Endodermal cell (in vitro differentiated cells): ENCODE measurements at regions not wholly inside any gene's neighbourhood (a gene's known extent, or its start where the extent isn't known, plus 50 kb on each side); places are given as distances from the start of the nearest gene placed in this dataset.

ENCODE experiments used
- DNase-seq: peaks from one replicate; pipeline ENCODE4 v3.0.0-alpha.2; 2017
- H3K27ac ChIP-seq: 2 replicates; pipeline ENCODE4 v1.5.1; 2013; ENCODE audit warnings: mild to moderate bottlenecking, low read depth, low read length, moderate library complexity
- H3K27me3 ChIP-seq: 2 replicates; pipeline ENCODE4 v1.6.1; 2013; ENCODE audit warnings: mild to moderate bottlenecking, low read length, moderate library complexity; ENCODE audit not compliant: insufficient read depth, control insufficient read depth, poor library complexity, severe bottlenecking
- H3K36me3 ChIP-seq: 2 replicates; pipeline ENCODE4 v1.7.0; 2013; ENCODE audit warnings: mild to moderate bottlenecking, low read length, moderate library complexity; ENCODE audit not compliant: control insufficient read depth, insufficient read depth
- H3K4me1 ChIP-seq: one replicate; pipeline ENCODE4 v1.7.0; 2013; ENCODE audit warnings: low read length; ENCODE audit not compliant: control insufficient read depth, insufficient read depth
- H3K4me3 ChIP-seq: 2 replicates; pipeline ENCODE4 v1.5.1; 2013; ENCODE audit warnings: mild to moderate bottlenecking, low read length, moderate library complexity
- H3K9ac ChIP-seq: 2 replicates; pipeline ENCODE4 v1.6.1; 2013; ENCODE audit warnings: mild to moderate bottlenecking, low read length, moderate library complexity; ENCODE audit not compliant: poor library complexity, severe bottlenecking; ENCODE audit errors: extremely low read depth
- H3K9me3 ChIP-seq: 2 replicates; pipeline ENCODE4 v1.6.1; 2013; ENCODE audit warnings: mild to moderate bottlenecking, low read length, moderate library complexity; ENCODE audit not compliant: control insufficient read depth
- H3K27ac Mint-ChIP-seq: 2 replicates; pipeline ENCODE4 v1.8.0; 2020; ENCODE audit warnings: mixed read lengths
- H3K27me3 Mint-ChIP-seq: 2 replicates; pipeline ENCODE4 v1.8.0; 2021; ENCODE audit warnings: mild to moderate bottlenecking, mixed read lengths; ENCODE audit not compliant: insufficient read depth
- H3K36me3 Mint-ChIP-seq: 2 replicates; pipeline ENCODE4 v1.8.0; 2020; ENCODE audit warnings: low read depth, mixed read lengths
- H3K4me1 Mint-ChIP-seq: 2 replicates; pipeline ENCODE4 v1.8.0; 2020; ENCODE audit warnings: mixed read lengths
- H3K4me3 Mint-ChIP-seq: 2 replicates; pipeline ENCODE4 v1.8.0; 2020; ENCODE audit warnings: mild to moderate bottlenecking, moderate library complexity, mixed read lengths
- H3K9me3 Mint-ChIP-seq: 2 replicates; pipeline ENCODE4 v1.8.0; 2020; ENCODE audit warnings: mild to moderate bottlenecking, mixed read lengths
- WGBS, 2 experiments: methylation state at CpG; one replicate each; pipeline versions ENCODE4 v1.1.5 to v1.1.7; 2013; ENCODE audit warnings: missing lambda C conversion rate in 2 of 2, mixed read lengths in 1 of 2; ENCODE audit not compliant: insufficient coverage in 1 of 2, insufficient read length in 1 of 2; 5-methylcytosine and 5-hydroxymethylcytosine counted together
- TF ChIP-seq, protein P1 (sequence below): fragments of 200-600 bp; sonication (generic); conservative IDR thresholded peaks from 2 replicates; pipeline ENCODE4 v1.5.0; 2021; ENCODE audit warnings: antibody characterized with exemption, mild to moderate bottlenecking

DNA sequence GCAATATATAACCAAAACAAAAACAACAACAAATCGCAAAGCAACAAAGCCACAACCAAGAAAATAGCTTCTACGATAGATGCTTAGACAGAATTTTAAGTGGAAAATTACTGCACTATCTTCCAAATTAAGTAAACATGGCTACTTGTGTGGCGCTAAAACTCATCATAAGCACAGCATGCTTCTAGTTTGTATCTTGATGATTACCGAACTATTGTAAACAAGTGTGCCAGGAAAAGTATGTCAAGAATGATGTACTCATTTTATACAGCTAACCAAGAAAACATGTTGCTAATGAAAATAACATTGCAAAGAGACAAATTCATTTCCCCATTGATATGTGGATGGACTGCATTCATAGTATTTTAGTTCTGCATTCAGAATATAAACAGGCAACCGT, 271.9 kb upstream of the GPC6 start:
- H3K9ac ChIP-seq, result no peak overlapping the region
- Mint-ChIP-seq H3K27ac (no peak overlapping the region), H3K9me3 (peaks cover 3% of the 10 kb centered on the region), H3K27me3 (no peaks in the 10 kb centered on the region), H3K4me1 (no peaks in the 10 kb centered on the region), H3K36me3 (no peaks in the 10 kb centered on the region), H3K4me3 (no peak overlapping the region)
- no peaks in the 10 kb centered on the region for H3K36me3 ChIP-seq
- 92 to 95% methylated on average over 4 to 5 of the region's 5 CpGs for WGBS, 2 experiments
- no peak overlapping the region for H3K27ac ChIP-seq
- no peaks in the 10 kb centered on the region for H3K9me3 ChIP-seq
- H3K4me3 ChIP-seq, result no peak overlapping the region
- no peak for DNase-seq
- H3K27me3 ChIP-seq, result no peaks in the 10 kb centered on the region
- TF ChIP-seq, protein P1, sequence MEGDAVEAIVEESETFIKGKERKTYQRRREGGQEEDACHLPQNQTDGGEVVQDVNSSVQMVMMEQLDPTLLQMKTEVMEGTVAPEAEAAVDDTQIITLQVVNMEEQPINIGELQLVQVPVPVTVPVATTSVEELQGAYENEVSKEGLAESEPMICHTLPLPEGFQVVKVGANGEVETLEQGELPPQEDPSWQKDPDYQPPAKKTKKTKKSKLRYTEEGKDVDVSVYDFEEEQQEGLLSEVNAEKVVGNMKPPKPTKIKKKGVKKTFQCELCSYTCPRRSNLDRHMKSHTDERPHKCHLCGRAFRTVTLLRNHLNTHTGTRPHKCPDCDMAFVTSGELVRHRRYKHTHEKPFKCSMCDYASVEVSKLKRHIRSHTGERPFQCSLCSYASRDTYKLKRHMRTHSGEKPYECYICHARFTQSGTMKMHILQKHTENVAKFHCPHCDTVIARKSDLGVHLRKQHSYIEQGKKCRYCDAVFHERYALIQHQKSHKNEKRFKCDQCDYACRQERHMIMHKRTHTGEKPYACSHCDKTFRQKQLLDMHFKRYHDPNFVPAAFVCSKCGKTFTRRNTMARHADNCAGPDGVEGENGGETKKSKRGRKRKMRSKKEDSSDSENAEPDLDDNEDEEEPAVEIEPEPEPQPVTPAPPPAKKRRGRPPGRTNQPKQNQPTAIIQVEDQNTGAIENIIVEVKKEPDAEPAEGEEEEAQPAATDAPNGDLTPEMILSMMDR, result no peak
- no peaks in the 10 kb centered on the region for H3K4me1 ChIP-seq

DNA sequence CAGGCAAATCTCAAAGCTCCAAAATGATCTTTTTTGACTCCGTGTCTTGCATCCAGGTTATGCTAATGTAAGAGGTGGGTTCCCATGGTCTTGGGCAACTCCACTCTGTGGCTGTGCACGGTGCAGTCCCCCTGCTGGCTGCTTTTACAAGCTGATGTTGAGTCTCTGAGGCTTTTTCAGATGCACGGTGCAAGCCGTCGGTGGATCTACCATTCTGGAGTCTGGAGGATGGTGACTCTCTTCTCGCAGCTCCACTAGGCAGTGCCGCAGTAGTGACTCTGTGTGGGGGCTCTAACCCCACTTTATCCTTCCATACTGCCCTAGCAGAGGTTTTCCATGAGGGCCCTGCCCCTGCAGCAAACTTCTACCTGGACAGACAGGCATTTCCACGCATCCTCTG, 266.8 kb upstream of the GPC6 start:
- Histone ChIP-seq H3K27ac (no peak overlapping the region), H3K36me3 (no peaks in the 10 kb centered on the region), H3K9me3 (peaks cover 25% of the 10 kb centered on the region), H3K4me1 (no peaks in the 10 kb centered on the region), H3K27me3 (no peaks in the 10 kb centered on the region), H3K9ac (no peak overlapping the region), H3K4me3 (no peak overlapping the region)
- H3K36me3 Mint-ChIP-seq, result no peaks in the 10 kb centered on the region
- no peak for DNase-seq
- TF ChIP-seq, protein P1, result no peak
- H3K9me3 Mint-ChIP-seq, result peaks cover 24% of the 10 kb centered on the region
- no peak overlapping the region for H3K4me3 Mint-ChIP-seq
- 91 to 94% methylated on average over 6 to 8 of the region's 8 CpGs for WGBS, 2 experiments
- no peaks in the 10 kb centered on the region for H3K27me3 Mint-ChIP-seq
- no peaks in the 10 kb centered on the region for H3K4me1 Mint-ChIP-seq
- no peak overlapping the region for H3K27ac Mint-ChIP-seq

DNA sequence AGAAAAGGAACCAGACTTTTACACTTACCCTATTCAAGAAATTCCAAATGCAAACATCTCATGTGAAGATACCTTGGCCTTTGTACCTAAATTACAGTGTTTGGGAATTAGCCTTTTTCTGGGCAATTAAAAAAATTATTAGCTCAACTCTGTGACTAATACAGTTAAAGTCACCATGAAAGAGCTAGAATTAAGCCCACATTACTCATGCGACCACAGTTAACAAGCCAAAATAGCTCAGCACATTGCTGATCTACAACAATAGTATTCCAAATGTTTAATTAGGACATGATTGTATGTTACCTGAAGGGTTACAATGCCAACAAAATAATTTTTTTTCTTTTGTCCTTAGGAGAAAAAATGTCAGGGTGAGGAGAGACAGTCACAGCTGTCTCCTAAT, 263.6 kb upstream of the GPC6 start:
- H3K4me3 ChIP-seq, result no peak overlapping the region
- TF ChIP-seq, protein P1, result no peak
- no peaks in the 10 kb centered on the region for H3K36me3 ChIP-seq
- H3K27ac Mint-ChIP-seq, result no peak overlapping the region
- no peaks in the 10 kb centered on the region for H3K4me1 Mint-ChIP-seq
- no peak overlapping the region for H3K4me3 Mint-ChIP-seq
- H3K27ac ChIP-seq, result no peak overlapping the region
- no peak overlapping the region for H3K9ac ChIP-seq
- whole genome bisulfite sequencing, 2 experiments, result 90% methylated on average over 1 of the region's 1 CpG; no CpG with 5 or more reads in 1 of the 2 experiments
- H3K27me3 ChIP-seq, result no peaks in the 10 kb centered on the region
- H3K36me3 Mint-ChIP-seq, result no peaks in the 10 kb centered on the region
- H3K4me1 ChIP-seq, result no peaks in the 10 kb centered on the region
- peaks cover 25% of the 10 kb centered on the region for H3K9me3 ChIP-seq
- no peak for DNase-seq
- no peaks in the 10 kb centered on the region for H3K27me3 Mint-ChIP-seq
- H3K9me3 Mint-ChIP-seq, result peaks cover 24% of the 10 kb centered on the region
